Ammon's horn (tissue), 1 donor: ENCODE measurements at regions not wholly inside any gene's neighbourhood (a gene's known extent, or its start where the extent isn't known, plus 50 kb on each side); places are given as distances from the start of the nearest gene placed in this dataset.
A peak's percentile ranks its signal among the peaks of the same experiment; 100 is the strongest.

Experiments used
- DNase-seq: peaks from one replicate; pipeline ENCODE4 v3.0.0-alpha.2; 2016; ENCODE audit warnings: low spot score

- DNase-seq, result no peak
Measured at GRCh38 chr5:175579742-175580432, 78.0 kb upstream of the HRH2 start.

- no peak for DNase-seq
Measured at GRCh38 chr5:175582697-175583096, 75.2 kb upstream of the HRH2 start.

- DNase-seq, result no peak
Measured at GRCh38 chr5:175585567-175585966, 72.3 kb upstream of the HRH2 start.

GRCh38 chr5:175588709-175589429 lies 69.0 kb upstream of the HRH2 start:
- no peak for DNase-seq

- no peak for DNase-seq
Measured at GRCh38 chr5:175589714-175590113, 68.2 kb upstream of the HRH2 start.

- no peak for DNase-seq
Measured at GRCh38 chr5:175590471-175590881, 67.4 kb upstream of the HRH2 start.

GRCh38 chr5:175591293-175591692 lies 66.6 kb upstream of the HRH2 start:
- no peak for DNase-seq

GRCh38 chr5:175593794-175594193 lies 64.1 kb upstream of the HRH2 start:
- no peak for DNase-seq

- no peak for DNase-seq
Measured at GRCh38 chr5:175595905-175596304, 62.0 kb upstream of the HRH2 start.

GRCh38 chr5:175596761-175597189 lies 61.1 kb upstream of the HRH2 start:
- DNase-seq, result peak; percentile 21

- no peak for DNase-seq
Measured at GRCh38 chr5:175597718-175598117, 60.2 kb upstream of the HRH2 start.

- no peak for DNase-seq
Measured at GRCh38 chr5:175598774-175599173, 59.1 kb upstream of the HRH2 start.

- DNase-seq, result peak; percentile 8
Measured at GRCh38 chr5:175599210-175599609, 58.7 kb upstream of the HRH2 start.

- no peak for DNase-seq
Measured at GRCh38 chr5:175603987-175604739, 53.7 kb upstream of the HRH2 start.

- no peak for DNase-seq
Measured at GRCh38 chr5:175606409-175606808, 51.5 kb upstream of the HRH2 start.
